Endodermal cell (in vitro differentiated cells): ENCODE measurements at regions not wholly inside any gene's neighbourhood (a gene's known extent, or its start where the extent isn't known, plus 50 kb on each side); places are given as distances from the start of the nearest gene placed in this dataset.
A peak's percentile ranks its signal among the peaks of the same experiment; 100 is the strongest.

Experiments
- DNase-seq: peaks from one replicate; pipeline ENCODE4 v3.0.0-alpha.2; 2017
- H3K27ac ChIP-seq: 2 replicates; pipeline ENCODE4 v1.5.1; 2013; ENCODE audit warnings: mild to moderate bottlenecking, low read depth, low read length, moderate library complexity
- H3K27me3 ChIP-seq: 2 replicates; pipeline ENCODE4 v1.6.1; 2013; ENCODE audit warnings: mild to moderate bottlenecking, low read length, moderate library complexity; ENCODE audit not compliant: insufficient read depth, control insufficient read depth, poor library complexity, severe bottlenecking
- H3K36me3 ChIP-seq: 2 replicates; pipeline ENCODE4 v1.7.0; 2013; ENCODE audit warnings: mild to moderate bottlenecking, low read length, moderate library complexity; ENCODE audit not compliant: control insufficient read depth, insufficient read depth
- H3K4me1 ChIP-seq: one replicate; pipeline ENCODE4 v1.7.0; 2013; ENCODE audit warnings: low read length; ENCODE audit not compliant: control insufficient read depth, insufficient read depth
- H3K4me3 ChIP-seq: 2 replicates; pipeline ENCODE4 v1.5.1; 2013; ENCODE audit warnings: mild to moderate bottlenecking, low read length, moderate library complexity
- H3K9ac ChIP-seq: 2 replicates; pipeline ENCODE4 v1.6.1; 2013; ENCODE audit warnings: mild to moderate bottlenecking, low read length, moderate library complexity; ENCODE audit not compliant: poor library complexity, severe bottlenecking; ENCODE audit errors: extremely low read depth
- H3K9me3 ChIP-seq: 2 replicates; pipeline ENCODE4 v1.6.1; 2013; ENCODE audit warnings: mild to moderate bottlenecking, low read length, moderate library complexity; ENCODE audit not compliant: control insufficient read depth
- H3K27ac Mint-ChIP-seq: 2 replicates; pipeline ENCODE4 v1.8.0; 2020; ENCODE audit warnings: mixed read lengths
- H3K27me3 Mint-ChIP-seq: 2 replicates; pipeline ENCODE4 v1.8.0; 2021; ENCODE audit warnings: mild to moderate bottlenecking, mixed read lengths; ENCODE audit not compliant: insufficient read depth
- H3K36me3 Mint-ChIP-seq: 2 replicates; pipeline ENCODE4 v1.8.0; 2020; ENCODE audit warnings: low read depth, mixed read lengths
- H3K4me1 Mint-ChIP-seq: 2 replicates; pipeline ENCODE4 v1.8.0; 2020; ENCODE audit warnings: mixed read lengths
- H3K4me3 Mint-ChIP-seq: 2 replicates; pipeline ENCODE4 v1.8.0; 2020; ENCODE audit warnings: mild to moderate bottlenecking, moderate library complexity, mixed read lengths
- H3K9me3 Mint-ChIP-seq: 2 replicates; pipeline ENCODE4 v1.8.0; 2020; ENCODE audit warnings: mild to moderate bottlenecking, mixed read lengths
- WGBS, 2 experiments: methylation state at CpG; one replicate each; pipeline versions ENCODE4 v1.1.5 to v1.1.7; 2013; ENCODE audit warnings: missing lambda C conversion rate in 2 of 2, mixed read lengths in 1 of 2; ENCODE audit not compliant: insufficient coverage in 1 of 2, insufficient read length in 1 of 2; 5-methylcytosine and 5-hydroxymethylcytosine counted together
- TF ChIP-seq, protein P1 (sequence below): fragments of 200-600 bp; sonication (generic); conservative IDR thresholded peaks from 2 replicates; pipeline ENCODE4 v1.5.0; 2021; ENCODE audit warnings: antibody characterized with exemption, mild to moderate bottlenecking

DNA sequence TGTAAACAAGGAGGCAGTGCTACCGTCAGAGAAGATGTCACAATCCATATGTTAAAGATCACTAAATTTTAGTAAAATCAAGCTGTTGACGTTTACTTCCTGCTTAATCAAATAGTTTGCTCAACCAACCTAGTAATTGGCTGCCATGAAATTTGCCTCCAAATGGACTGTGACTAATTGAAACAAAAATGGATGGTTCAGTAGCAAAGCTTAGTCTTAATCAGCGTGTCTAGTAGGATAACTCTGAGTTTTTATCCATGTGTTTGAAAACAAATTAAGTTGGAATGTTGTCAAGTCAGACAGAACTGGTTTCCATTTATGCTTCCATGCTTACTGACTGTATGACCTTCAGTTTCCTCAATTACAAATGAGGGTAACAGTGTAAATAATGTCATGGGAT is 1456.7 kb upstream of the CELF2 start:
- WGBS, 2 experiments: 85 to 87% methylated on average over 3 of the region's 3 CpGs
- no peak overlapping the region for H3K9ac ChIP-seq
- H3K4me3 ChIP-seq: no peak overlapping the region
- TF ChIP-seq, protein P1, sequence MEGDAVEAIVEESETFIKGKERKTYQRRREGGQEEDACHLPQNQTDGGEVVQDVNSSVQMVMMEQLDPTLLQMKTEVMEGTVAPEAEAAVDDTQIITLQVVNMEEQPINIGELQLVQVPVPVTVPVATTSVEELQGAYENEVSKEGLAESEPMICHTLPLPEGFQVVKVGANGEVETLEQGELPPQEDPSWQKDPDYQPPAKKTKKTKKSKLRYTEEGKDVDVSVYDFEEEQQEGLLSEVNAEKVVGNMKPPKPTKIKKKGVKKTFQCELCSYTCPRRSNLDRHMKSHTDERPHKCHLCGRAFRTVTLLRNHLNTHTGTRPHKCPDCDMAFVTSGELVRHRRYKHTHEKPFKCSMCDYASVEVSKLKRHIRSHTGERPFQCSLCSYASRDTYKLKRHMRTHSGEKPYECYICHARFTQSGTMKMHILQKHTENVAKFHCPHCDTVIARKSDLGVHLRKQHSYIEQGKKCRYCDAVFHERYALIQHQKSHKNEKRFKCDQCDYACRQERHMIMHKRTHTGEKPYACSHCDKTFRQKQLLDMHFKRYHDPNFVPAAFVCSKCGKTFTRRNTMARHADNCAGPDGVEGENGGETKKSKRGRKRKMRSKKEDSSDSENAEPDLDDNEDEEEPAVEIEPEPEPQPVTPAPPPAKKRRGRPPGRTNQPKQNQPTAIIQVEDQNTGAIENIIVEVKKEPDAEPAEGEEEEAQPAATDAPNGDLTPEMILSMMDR: no peak
- H3K4me3 Mint-ChIP-seq: no peak overlapping the region
- no peaks in the 10 kb centered on the region for H3K36me3 Mint-ChIP-seq
- peak overlapping the region; percentile 62 for H3K27ac Mint-ChIP-seq
- H3K4me1 ChIP-seq: peaks cover 13% of the 10 kb centered on the region
- no peaks in the 10 kb centered on the region for H3K9me3 ChIP-seq
- H3K27me3 ChIP-seq: no peaks in the 10 kb centered on the region
- peaks cover 35% of the 10 kb centered on the region for H3K4me1 Mint-ChIP-seq
- no peak overlapping the region for H3K27ac ChIP-seq
- H3K36me3 ChIP-seq: no peaks in the 10 kb centered on the region
- no peak for DNase-seq
- H3K27me3 Mint-ChIP-seq: no peaks in the 10 kb centered on the region
- H3K9me3 Mint-ChIP-seq: no peaks in the 10 kb centered on the region

DNA sequence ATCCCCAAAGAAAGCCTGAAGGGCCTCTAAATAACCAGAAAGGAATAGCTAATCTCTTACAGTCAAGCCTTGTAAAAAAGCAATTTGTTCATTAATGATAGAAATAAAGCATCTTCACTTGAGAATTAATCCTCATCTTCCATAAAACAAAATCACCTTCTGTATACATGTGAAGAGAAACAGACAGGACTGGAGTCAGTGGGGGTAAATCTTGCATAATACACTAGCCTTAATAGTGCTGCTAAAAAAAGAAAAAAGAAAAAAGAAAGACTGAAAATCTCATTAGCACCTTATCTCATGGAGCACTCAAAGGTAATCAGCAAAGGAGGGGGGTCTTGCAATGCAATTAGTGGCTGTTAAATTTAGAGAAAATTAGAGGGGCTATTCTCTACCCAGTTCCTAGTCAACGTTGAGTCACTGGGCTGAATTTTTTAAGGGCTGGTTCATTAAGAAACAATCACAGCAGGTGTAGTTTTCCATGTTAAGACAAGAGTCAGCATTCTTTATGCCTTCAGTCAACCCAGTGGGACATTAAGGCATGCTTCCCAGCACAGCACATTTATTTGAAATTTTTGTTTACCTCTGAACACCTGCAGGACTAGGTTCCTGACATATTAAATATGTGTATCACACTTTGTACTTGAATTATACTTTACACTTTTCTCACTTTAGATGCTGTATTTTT is 1455.7 kb upstream of the CELF2 start:
- no peaks in the 10 kb centered on the region for H3K36me3 ChIP-seq
- Mint-ChIP-seq H3K9me3 (no peaks in the 10 kb centered on the region), H3K4me3 (no peak overlapping the region), H3K36me3 (no peaks in the 10 kb centered on the region), H3K27ac (peak overlapping the region; percentile 65), H3K4me1 (peaks cover 35% of the 10 kb centered on the region), H3K27me3 (no peaks in the 10 kb centered on the region)
- 0 to 9% methylated on average over 1 of the region's 1 CpG for WGBS, 2 experiments
- TF ChIP-seq, protein P1: no peak
- no peaks in the 10 kb centered on the region for H3K27me3 ChIP-seq
- DNase-seq: peak; percentile 48
- no peak overlapping the region for H3K27ac ChIP-seq
- peaks cover 3% of the 10 kb centered on the region for H3K9me3 ChIP-seq
- H3K4me1 ChIP-seq: peaks cover 13% of the 10 kb centered on the region
- no peak overlapping the region for H3K9ac ChIP-seq
- no peak overlapping the region for H3K4me3 ChIP-seq

DNA sequence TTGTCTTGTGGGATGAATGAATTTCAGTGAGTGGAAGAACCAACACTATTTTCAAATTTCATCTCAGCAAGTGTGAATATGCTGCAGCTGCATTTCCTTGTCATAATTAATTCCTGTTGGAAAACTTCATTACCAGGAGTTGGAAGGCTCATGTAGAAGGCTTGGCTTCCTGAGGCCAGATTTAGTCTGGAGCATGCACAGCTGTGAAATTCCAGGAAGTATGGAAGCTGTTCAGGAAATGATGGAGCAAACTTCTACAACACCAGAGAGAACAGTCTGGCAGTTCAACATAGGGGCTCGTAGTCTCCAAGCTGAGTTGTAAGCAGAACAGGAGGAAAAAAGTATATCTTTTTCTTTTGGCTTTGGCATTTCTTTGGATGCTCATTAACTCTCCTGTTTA is 1439.9 kb upstream of the CELF2 start:
- no peak overlapping the region for H3K27ac Mint-ChIP-seq
- WGBS, 2 experiments: 89 to 100% methylated on average over 1 of the region's 1 CpG

More for the DNA sequence above, 1439.9 kb upstream of the CELF2 start:
- Mint-ChIP-seq H3K9me3 (no peaks in the 10 kb centered on the region), H3K36me3 (no peaks in the 10 kb centered on the region), H3K27me3 (peaks cover 6% of the 10 kb centered on the region), H3K4me1 (peaks cover under 1% of the 10 kb centered on the region), H3K4me3 (no peak overlapping the region)
- H3K9me3 ChIP-seq: no peaks in the 10 kb centered on the region
- no peak overlapping the region for H3K27ac ChIP-seq
- no peaks in the 10 kb centered on the region for H3K4me1 ChIP-seq
- no peak for DNase-seq
- no peaks in the 10 kb centered on the region for H3K36me3 ChIP-seq
- TF ChIP-seq, protein P1: no peak
- H3K27me3 ChIP-seq: no peaks in the 10 kb centered on the region
- H3K9ac ChIP-seq: no peak overlapping the region
- no peak overlapping the region for H3K4me3 ChIP-seq
